ENCODE measurements at regions not wholly inside any gene's neighbourhood (a gene's known extent, or its start where the extent isn't known, plus 50 kb on each side); places are given as distances from the start of the nearest gene placed in this dataset.
A peak's percentile ranks its signal among the peaks of the same experiment; 100 is the strongest.

DNA sequence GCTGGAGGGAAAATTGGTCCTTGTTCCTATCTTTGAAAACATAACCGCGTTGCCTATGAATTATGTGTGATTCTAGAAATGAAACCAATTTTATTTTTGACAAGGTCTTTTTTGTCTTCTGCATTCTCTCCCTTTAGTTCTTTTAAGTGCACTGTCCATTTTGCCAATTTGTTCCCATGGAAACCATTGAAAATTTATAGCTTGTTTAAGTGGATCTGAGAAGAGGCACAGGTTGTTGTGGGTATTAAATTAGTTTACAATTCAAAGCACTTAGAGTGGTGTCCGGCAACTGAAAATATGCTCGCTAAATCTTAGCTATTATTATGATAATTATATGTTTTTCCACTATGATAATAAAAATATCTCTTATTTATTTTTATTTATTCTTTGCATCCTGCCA is 107.5 kb upstream of the FSHR start:
- Histone ChIP-seq H3K36me3 (no peaks in the 10 kb centered on the region), H3K4me1 (peaks cover 0 to 10% (median 2%) of the 10 kb centered on the region in 3 donors), H3K4me3 (no peak overlapping the region), H3K27ac (no peak overlapping the region), H3K9me3 (no peaks in the 10 kb centered on the region), H3K27me3 (no peaks in the 10 kb centered on the region)
- TF ChIP-seq EP300 (IDR thresholded peaks at IDR 0.05) (no peak), POLR2AphosphoS5 (IDR thresholded peaks at IDR 0.05) (no peak), POLR2A (IDR thresholded peaks at IDR 0.05) (no peak)
- TF ChIP-seq, protein P1, sequence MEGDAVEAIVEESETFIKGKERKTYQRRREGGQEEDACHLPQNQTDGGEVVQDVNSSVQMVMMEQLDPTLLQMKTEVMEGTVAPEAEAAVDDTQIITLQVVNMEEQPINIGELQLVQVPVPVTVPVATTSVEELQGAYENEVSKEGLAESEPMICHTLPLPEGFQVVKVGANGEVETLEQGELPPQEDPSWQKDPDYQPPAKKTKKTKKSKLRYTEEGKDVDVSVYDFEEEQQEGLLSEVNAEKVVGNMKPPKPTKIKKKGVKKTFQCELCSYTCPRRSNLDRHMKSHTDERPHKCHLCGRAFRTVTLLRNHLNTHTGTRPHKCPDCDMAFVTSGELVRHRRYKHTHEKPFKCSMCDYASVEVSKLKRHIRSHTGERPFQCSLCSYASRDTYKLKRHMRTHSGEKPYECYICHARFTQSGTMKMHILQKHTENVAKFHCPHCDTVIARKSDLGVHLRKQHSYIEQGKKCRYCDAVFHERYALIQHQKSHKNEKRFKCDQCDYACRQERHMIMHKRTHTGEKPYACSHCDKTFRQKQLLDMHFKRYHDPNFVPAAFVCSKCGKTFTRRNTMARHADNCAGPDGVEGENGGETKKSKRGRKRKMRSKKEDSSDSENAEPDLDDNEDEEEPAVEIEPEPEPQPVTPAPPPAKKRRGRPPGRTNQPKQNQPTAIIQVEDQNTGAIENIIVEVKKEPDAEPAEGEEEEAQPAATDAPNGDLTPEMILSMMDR (IDR thresholded peaks at IDR 0.05), result no peak
- no peak for ATAC-seq
- 80 to 89% methylated on average over 4 of the region's 4 CpGs for WGBS, 2 donors (ENCODE audit: low coverage in 1 of 2)

DNA sequence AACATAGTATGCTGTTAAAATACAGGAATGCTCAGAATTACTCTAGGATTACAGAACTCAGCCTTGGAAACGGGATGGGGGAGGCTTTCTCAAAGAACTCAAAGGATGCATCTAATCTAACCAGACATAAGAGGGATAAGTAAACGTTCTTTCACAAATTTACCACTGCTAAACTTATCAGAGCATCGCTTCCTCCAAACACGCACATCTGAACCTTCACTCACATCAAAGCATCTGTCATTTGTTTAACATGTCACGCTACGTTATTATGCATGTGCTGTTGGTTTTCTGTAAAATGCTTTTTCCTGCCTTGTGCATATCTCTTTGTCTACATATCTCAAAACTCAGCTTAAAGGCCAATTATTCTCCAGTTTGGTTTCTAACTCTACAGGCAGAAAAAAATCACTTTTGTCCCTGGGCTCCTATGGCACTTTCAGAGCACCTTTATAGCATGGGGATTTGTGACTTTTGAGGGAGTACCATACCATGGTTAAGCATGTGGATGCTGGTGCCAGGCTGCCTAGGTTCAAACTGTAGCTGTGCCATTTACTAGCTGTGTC is 106.7 kb upstream of the FSHR start:
- 61 to 83% methylated on average over 6 of the region's 6 CpGs for WGBS, 2 donors (ENCODE audit: low coverage in 1 of 2)
- no peak for ATAC-seq
- Histone ChIP-seq H3K4me1 (peaks cover 0 to 10% (median 2%) of the 10 kb centered on the region in 3 donors), H3K4me3 (no peak overlapping the region), H3K27me3 (no peaks in the 10 kb centered on the region), H3K9me3 (no peaks in the 10 kb centered on the region), H3K36me3 (no peaks in the 10 kb centered on the region), H3K27ac (no peak overlapping the region)
- TF ChIP-seq POLR2A (IDR thresholded peaks at IDR 0.05) (no peak), EP300 (IDR thresholded peaks at IDR 0.05) (no peak), POLR2AphosphoS5 (IDR thresholded peaks at IDR 0.05) (no peak)

DNA sequence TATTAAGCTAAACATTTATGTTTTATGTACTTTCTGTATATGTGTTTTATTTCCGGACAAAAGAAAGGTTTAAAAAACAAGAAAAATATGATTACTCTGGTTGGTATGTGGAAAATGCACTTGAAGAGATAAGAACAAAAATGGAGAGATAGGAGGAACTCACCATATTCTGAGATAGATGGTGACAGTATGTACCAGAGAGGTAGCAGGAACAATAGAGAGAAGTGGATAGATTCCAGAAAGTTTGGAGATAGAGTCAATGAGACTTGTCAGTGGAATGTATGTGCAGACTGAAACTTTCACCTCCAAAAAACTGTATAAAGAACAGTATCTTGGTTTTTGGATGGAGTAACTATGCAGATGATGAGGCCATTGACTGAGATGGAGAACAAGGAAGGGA is 105.6 kb upstream of the FSHR start:
- Histone ChIP-seq H3K4me1 (peaks cover 0 to 18% (median 2%) of the 10 kb centered on the region in 3 donors), H3K36me3 (no peaks in the 10 kb centered on the region), H3K4me3 (no peak overlapping the region), H3K27ac (no peak overlapping the region), H3K27me3 (no peaks in the 10 kb centered on the region), H3K9me3 (no peaks in the 10 kb centered on the region)
- TF ChIP-seq POLR2AphosphoS5 (IDR thresholded peaks at IDR 0.05) (no peak), EP300 (IDR thresholded peaks at IDR 0.05) (no peak), POLR2A (IDR thresholded peaks at IDR 0.05) (no peak)
- TF ChIP-seq, protein P1 (IDR thresholded peaks at IDR 0.05), result no peak
- ATAC-seq, result no peak
- 71 to 79% methylated on average over 1 of the region's 1 CpG for WGBS, 2 donors (ENCODE audit: low coverage in 1 of 2)

DNA sequence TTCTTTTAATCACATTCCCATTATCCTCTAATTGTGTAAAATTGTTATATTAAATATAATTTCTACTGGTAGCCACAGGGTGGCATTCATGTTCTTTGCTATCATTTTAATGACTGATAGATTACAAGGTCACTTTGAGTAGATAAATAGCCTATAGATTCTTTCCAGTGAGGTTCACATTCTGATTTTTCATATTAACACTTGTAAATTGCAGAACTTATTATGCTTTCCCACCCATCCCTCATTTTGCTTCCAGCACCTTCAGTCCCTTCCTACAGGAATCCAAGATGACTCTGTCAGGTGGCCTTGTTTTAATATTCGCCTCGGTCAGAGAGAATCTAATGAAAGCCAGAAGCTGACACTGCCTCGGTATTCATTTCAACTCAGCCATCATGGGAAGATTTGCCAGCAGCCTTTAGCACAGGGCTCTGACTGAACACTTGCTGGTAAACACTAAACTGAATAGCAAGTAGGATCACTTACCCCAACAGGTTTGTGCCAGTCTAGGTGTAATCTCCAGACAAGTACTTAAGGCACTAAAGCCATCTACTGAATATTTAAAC is 101.2 kb upstream of the FSHR start:
- WGBS, 2 donors (ENCODE audit: low coverage in 1 of 2), result 32 to 83% methylated on average over 1 to 3 of the region's 3 CpGs
- no peak for ATAC-seq
- no peak overlapping the region for H3K27ac ChIP-seq

DNA sequence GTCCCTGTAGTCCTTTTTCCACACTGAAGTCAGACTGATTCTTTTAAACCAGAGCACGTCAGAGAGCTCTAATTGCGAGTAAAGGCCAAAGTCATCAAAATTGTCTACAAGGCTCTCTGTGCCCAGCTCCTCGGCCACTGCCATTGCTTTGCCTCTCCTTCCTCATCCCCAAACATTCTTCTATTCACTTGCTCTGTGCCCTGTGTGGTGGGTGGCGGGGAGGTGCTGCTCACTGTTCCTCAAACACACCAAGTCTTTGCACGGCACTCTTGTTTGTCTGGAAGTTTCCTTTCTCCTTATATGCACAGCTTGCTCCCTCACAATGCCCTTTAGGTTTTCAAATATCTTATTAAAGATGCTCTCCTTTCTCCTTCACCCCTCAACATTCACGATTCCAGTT is 100.1 kb upstream of the FSHR start:
- 73 to 80% methylated on average over 6 of the region's 6 CpGs for WGBS, 2 donors (ENCODE audit: low coverage in 1 of 2)
- no peaks in the 10 kb centered on the region for H3K9me3 ChIP-seq
- no peak for ATAC-seq
- H3K36me3 ChIP-seq, result no peaks in the 10 kb centered on the region
- no peak for TF ChIP-seq EP300 (IDR thresholded peaks at IDR 0.05)
- TF ChIP-seq POLR2AphosphoS5 (IDR thresholded peaks at IDR 0.05), result no peak
- TF ChIP-seq POLR2A (IDR thresholded peaks at IDR 0.05), result no peak
- TF ChIP-seq, protein P1 (IDR thresholded peaks at IDR 0.05), result no peak
- no peak overlapping the region for H3K27ac ChIP-seq
- H3K4me1 ChIP-seq, result peaks cover 0 to 11% (median 0%) of the 10 kb centered on the region in 3 donors
- H3K4me3 ChIP-seq, result no peak overlapping the region
- no peaks in the 10 kb centered on the region for H3K27me3 ChIP-seq

More for the DNA sequence above, 101.2 kb upstream of the FSHR start:
- no peaks in the 10 kb centered on the region for H3K9me3 ChIP-seq
- H3K36me3 ChIP-seq, result no peaks in the 10 kb centered on the region
- no peak for TF ChIP-seq POLR2AphosphoS5 (IDR thresholded peaks at IDR 0.05)
- TF ChIP-seq, protein P1 (IDR thresholded peaks at IDR 0.05), result peak in 2 of 4 experiments; percentile 9 to 11
- no peak overlapping the region for H3K4me3 ChIP-seq
- H3K4me1 ChIP-seq, result peaks cover 0 to 11% (median 0%) of the 10 kb centered on the region in 3 donors
- H3K27me3 ChIP-seq, result no peaks in the 10 kb centered on the region
